HFFc6 (cell line): ENCODE measurements at regions not wholly inside any gene's neighbourhood (a gene's known extent, or its start where the extent isn't known, plus 50 kb on each side); places are given as distances from the start of the nearest gene placed in this dataset.
A peak's percentile ranks its signal among the peaks of the same experiment; 100 is the strongest.

Experiments used
- DNase-seq: peaks from one replicate; pipeline ENCODE4 v3.0.0-alpha.2; 2018
- H3K27ac Mint-ChIP-seq: 2 replicates; pipeline ENCODE4 v1.8.0; 2020; ENCODE audit warnings: mild to moderate bottlenecking, mixed read lengths
- H3K27me3 Mint-ChIP-seq: 2 replicates; pipeline ENCODE4 v1.8.0; 2021; ENCODE audit warnings: mild to moderate bottlenecking, moderate library complexity, mixed read lengths; ENCODE audit not compliant: insufficient read depth
- H3K36me3 Mint-ChIP-seq: 2 replicates; pipeline ENCODE4 v1.8.0; 2021; ENCODE audit warnings: low read depth, mixed read lengths
- H3K4me1 Mint-ChIP-seq: 2 replicates; pipeline ENCODE4 v1.8.0; 2020; ENCODE audit warnings: low read depth, mixed read lengths
- H3K4me3 Mint-ChIP-seq: 2 replicates; pipeline ENCODE4 v1.8.0; 2020; ENCODE audit warnings: mild to moderate bottlenecking, moderate library complexity, mixed read lengths
- H3K9me3 Mint-ChIP-seq: 2 replicates; pipeline ENCODE4 v1.8.0; 2020; ENCODE audit warnings: mild to moderate bottlenecking, mixed read lengths
- CTCF ChIP-seq: fragments of 200-600 bp; sonication (generic); IDR thresholded peaks from 2 replicates; pipeline ENCODE4 v1.5.0; 2021; ENCODE audit warnings: antibody characterized with exemption, mild to moderate bottlenecking

- no peak for DNase-seq
- H3K9me3 Mint-ChIP-seq, result peaks cover 15% of the 10 kb centered on the region
- peak overlapping the region; percentile 69; the same call in 1 of the 2 replicates for H3K4me3 Mint-ChIP-seq
- H3K36me3 Mint-ChIP-seq, result peaks cover 15% of the 10 kb centered on the region
- no peaks in the 10 kb centered on the region for H3K27me3 Mint-ChIP-seq
- H3K4me1 Mint-ChIP-seq, result peaks cover 42% of the 10 kb centered on the region
- H3K27ac Mint-ChIP-seq, result peak overlapping the region; percentile 9; the same call in 1 of the 2 replicates
- TF ChIP-seq CTCF, result no peak
Observed at GRCh38 chr13:73433458-73433857, 374.7 kb downstream of the KLF5 start.

GRCh38 chr13:73429701-73430100 lies 370.9 kb downstream of the KLF5 start:
- Mint-ChIP-seq H3K9me3 (no peaks in the 10 kb centered on the region), H3K4me1 (peaks cover 70% of the 10 kb centered on the region), H3K27ac (peak overlapping the region; percentile 53; the same call in 1 of the 2 replicates), H3K36me3 (peaks cover 4% of the 10 kb centered on the region; the same call in 1 of the 2 replicates), H3K27me3 (no peaks in the 10 kb centered on the region), H3K4me3 (peak overlapping the region; percentile 33)
- peak; percentile 28 for DNase-seq
- no peak for TF ChIP-seq CTCF

DNA sequence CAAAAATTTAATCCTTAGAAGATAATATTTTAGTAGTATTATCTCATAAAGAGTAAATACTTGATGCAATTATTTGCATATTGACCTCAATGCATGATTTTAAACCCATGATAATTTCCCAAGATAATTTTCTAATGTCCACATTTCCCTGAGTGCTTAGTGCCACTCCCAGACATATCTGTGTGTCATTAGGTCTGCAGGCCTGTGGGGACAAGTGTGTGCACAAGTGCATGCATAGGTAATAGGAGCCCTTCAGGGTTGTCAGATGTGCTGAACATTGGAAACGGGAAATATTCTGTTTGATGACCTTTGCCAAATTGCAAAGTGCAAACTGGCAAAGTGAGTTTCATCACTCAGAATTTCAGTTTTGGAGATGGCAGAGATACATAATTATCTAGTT lies 369.9 kb downstream of the KLF5 start:
- Mint-ChIP-seq H3K9me3 (no peaks in the 10 kb centered on the region), H3K4me3 (peak overlapping the region; percentile 38; the same call in 1 of the 2 replicates), H3K36me3 (peaks cover 4% of the 10 kb centered on the region; the same call in 1 of the 2 replicates), H3K27me3 (no peaks in the 10 kb centered on the region), H3K27ac (no peak overlapping the region), H3K4me1 (peaks cover 63% of the 10 kb centered on the region)
- no peak for TF ChIP-seq CTCF
- no peak for DNase-seq

- Mint-ChIP-seq H3K27ac (peak overlapping the region; percentile 42), H3K36me3 (peaks cover 4% of the 10 kb centered on the region; the same call in 1 of the 2 replicates), H3K27me3 (no peaks in the 10 kb centered on the region), H3K9me3 (no peaks in the 10 kb centered on the region), H3K4me3 (peak overlapping the region; percentile 74), H3K4me1 (peaks cover 57% of the 10 kb centered on the region)
- no peak for TF ChIP-seq CTCF
- peak; percentile 67 for DNase-seq
Observed at GRCh38 chr13:73428137-73428536, 369.3 kb downstream of the KLF5 start.

GRCh38 chr13:73422973-73423372 lies 364.2 kb downstream of the KLF5 start:
- Mint-ChIP-seq H3K4me3 (no peak overlapping the region), H3K27ac (no peak overlapping the region), H3K4me1 (peaks cover 56% of the 10 kb centered on the region), H3K36me3 (0 out of 2 replicates have a peak, but pooled peaks cover 4% of the 10 kb centered on the region), H3K9me3 (no peaks in the 10 kb centered on the region), H3K27me3 (no peaks in the 10 kb centered on the region)
- TF ChIP-seq CTCF, result no peak
- no peak for DNase-seq
